GM12864 (cell line): ENCODE measurements at regions not wholly inside any gene's neighbourhood (a gene's known extent, or its start where the extent isn't known, plus 50 kb on each side); places are given as distances from the start of the nearest gene placed in this dataset.
"Not testable (repeated sequence)": the region's sequence is repeated elsewhere in the genome, so short reads cannot be mapped to it uniquely, and the experiment has no call there.

ENCODE experiments used
- DNase-seq: peaks from one replicate; pipeline ENCODE4 v3.0.0-alpha.2; 2011; ENCODE audit warnings: low read depth
- H3K4me3 ChIP-seq: 2 replicates; pipeline ENCODE4 v1.5.1; 2011; ENCODE audit warnings: mild to moderate bottlenecking, low read depth, low read length, control low read depth
- CTCF ChIP-seq: IDR thresholded peaks from 2 replicates; pipeline ENCODE4 v1.5.1; 2011; ENCODE audit warnings: low read depth, mild to moderate bottlenecking, moderate library complexity, low read length, control low read depth, inconsistent platforms; ENCODE audit errors: missing control alignments

- TF ChIP-seq CTCF = no peak
- no peak for DNase-seq
- H3K4me3 ChIP-seq = no peak overlapping the region
These were observed 509.4 kb downstream of the NFIB start for GRCh38 chr9:13804532-13804931.

GRCh38 chr9:13800776-13801175, 513.2 kb downstream of the NFIB start:
- DNase-seq = no peak

GRCh38 chr9:13797701-13798100, 516.2 kb downstream of the NFIB start:
- not testable (repeated sequence) for H3K4me3 ChIP-seq, DNase-seq

More at GRCh38 chr9:13800776-13801175, 513.2 kb downstream of the NFIB start:
- H3K4me3 ChIP-seq = no peak overlapping the region
- no peak for TF ChIP-seq CTCF

GRCh38 chr9:13791816-13792215, 512.3 kb upstream of the MPDZ start:
- no peak overlapping the region for H3K4me3 ChIP-seq
- no peak for TF ChIP-seq CTCF
- DNase-seq = no peak

- DNase-seq = no peak
- no peak for TF ChIP-seq CTCF
These were observed 510.6 kb upstream of the MPDZ start for GRCh38 chr9:13790055-13790454.

GRCh38 chr9:13787234-13787833, 507.8 kb upstream of the MPDZ start:
- TF ChIP-seq CTCF = no peak
- no peak for DNase-seq
- no peak overlapping the region for H3K4me3 ChIP-seq

More at GRCh38 chr9:13790055-13790454, 510.6 kb upstream of the MPDZ start:
- no peak overlapping the region for H3K4me3 ChIP-seq

GRCh38 chr9:13786711-13787110, 507.2 kb upstream of the MPDZ start:
- H3K4me3 ChIP-seq = no peak overlapping the region
- DNase-seq = no peak
- no peak for TF ChIP-seq CTCF
